Keratinocyte (primary cell): ENCODE measurements at regions not wholly inside any gene's neighbourhood (a gene's known extent, or its start where the extent isn't known, plus 50 kb on each side); places are given as distances from the start of the nearest gene placed in this dataset.
"Not testable (repeated sequence)": the region's sequence is repeated elsewhere in the genome, so short reads cannot be mapped to it uniquely, and the experiment has no call there.

Experiments
- EZH2 ChIP-seq: IDR thresholded peaks from one replicate; pipeline ENCODE4 v1.6.1; 2012; ENCODE audit warnings: inconsistent platforms, mild to moderate bottlenecking, low read length, moderate library complexity
- TF ChIP-seq, protein P1 (sequence below), 3 experiments: IDR thresholded peaks in 1 of 3; conservative IDR thresholded peaks in 1 of 3; optimal IDR thresholded peaks in 1 of 3; 2 replicates in 2 of 3; 3 replicates in 1 of 3; pipeline versions ENCODE3 to v1.5.1; 2011; ENCODE audit warnings: low read length in 3 of 3, mild to moderate bottlenecking in 3 of 3, moderate library complexity in 2 of 3, control low read depth in 1 of 3, inconsistent platforms in 1 of 3; ENCODE audit not compliant: insufficient read depth in 2 of 3; ENCODE audit errors: extremely low read depth in 1 of 3

GRCh38 chr12:33033999-33034398 lies 137.4 kb upstream of the PKP2 start:
- TF ChIP-seq, protein P1, sequence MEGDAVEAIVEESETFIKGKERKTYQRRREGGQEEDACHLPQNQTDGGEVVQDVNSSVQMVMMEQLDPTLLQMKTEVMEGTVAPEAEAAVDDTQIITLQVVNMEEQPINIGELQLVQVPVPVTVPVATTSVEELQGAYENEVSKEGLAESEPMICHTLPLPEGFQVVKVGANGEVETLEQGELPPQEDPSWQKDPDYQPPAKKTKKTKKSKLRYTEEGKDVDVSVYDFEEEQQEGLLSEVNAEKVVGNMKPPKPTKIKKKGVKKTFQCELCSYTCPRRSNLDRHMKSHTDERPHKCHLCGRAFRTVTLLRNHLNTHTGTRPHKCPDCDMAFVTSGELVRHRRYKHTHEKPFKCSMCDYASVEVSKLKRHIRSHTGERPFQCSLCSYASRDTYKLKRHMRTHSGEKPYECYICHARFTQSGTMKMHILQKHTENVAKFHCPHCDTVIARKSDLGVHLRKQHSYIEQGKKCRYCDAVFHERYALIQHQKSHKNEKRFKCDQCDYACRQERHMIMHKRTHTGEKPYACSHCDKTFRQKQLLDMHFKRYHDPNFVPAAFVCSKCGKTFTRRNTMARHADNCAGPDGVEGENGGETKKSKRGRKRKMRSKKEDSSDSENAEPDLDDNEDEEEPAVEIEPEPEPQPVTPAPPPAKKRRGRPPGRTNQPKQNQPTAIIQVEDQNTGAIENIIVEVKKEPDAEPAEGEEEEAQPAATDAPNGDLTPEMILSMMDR (optimal IDR thresholded peaks at IDR 0.05 in 1 of 3, IDR thresholded peaks at IDR 0.05 in 1 of 3, conservative IDR thresholded peaks at IDR 0.05 in 1 of 3; ENCODE audit: extremely low read depth in 1 of 3, insufficient read depth in 2 of 3, low read length in 3 of 3) = not testable (repeated sequence)
- TF ChIP-seq EZH2 = not testable (repeated sequence)
